ENCODE measurements at regions not wholly inside any gene's neighbourhood (a gene's known extent, or its start where the extent isn't known, plus 50 kb on each side); places are given as distances from the start of the nearest gene placed in this dataset.

- ChIA-PET POLR2A (no interaction called here), CTCF (no interaction called here)
- Histone ChIP-seq H3K27ac (ENCODE audit: low read depth, low read length) (no peak overlapping the region), H3K9me3 (ENCODE audit: control insufficient read depth in 2 of 3, low read length in 3 of 3) (no peaks in the 10 kb centered on the region), H3K27me3 (ENCODE audit: control insufficient read depth in 2 of 2, insufficient read depth in 2 of 2, low read length in 2 of 2) (no peaks in the 10 kb centered on the region), H3K4me3 (ENCODE audit: low read length) (no peak overlapping the region), H3K4me1 (ENCODE audit: control insufficient read depth in 2 of 2, insufficient read depth in 2 of 2, low read length in 2 of 2) (no peaks in the 10 kb centered on the region), H3K36me3 (ENCODE audit: control insufficient read depth in 2 of 3, insufficient read depth in 3 of 3, low read length in 3 of 3) (no peaks in the 10 kb centered on the region)
- Mint-ChIP-seq H3K9me3 (peaks cover 0 to 6% (median 0%) of the 10 kb centered on the region in 11 donors), H3K4me3 (no peak overlapping the region), H3K27ac (peak overlapping the region in 1 of 9 donors; percentile 21), H3K27me3 (peaks cover 0 to 3% (median 0%) of the 10 kb centered on the region in 5 donors), H3K36me3 (no peaks in the 10 kb centered on the region), H3K4me1 (no peaks in the 10 kb centered on the region)
- ATAC-seq = no peak
- no peak for DNase-seq
- intact Hi-C loops (cut with micrococcal nuclease) = no loop called here
Measured at GRCh38 chr1:168974611-168975010, 131.9 kb upstream of the ATP1B1 start.

- Histone ChIP-seq H3K36me3 (ENCODE audit: control insufficient read depth in 2 of 3, insufficient read depth in 3 of 3, low read length in 3 of 3) (no peaks in the 10 kb centered on the region), H3K27ac (ENCODE audit: low read depth, low read length) (no peak overlapping the region), H3K4me3 (ENCODE audit: low read length) (no peak overlapping the region), H3K4me1 (ENCODE audit: control insufficient read depth in 2 of 2, insufficient read depth in 2 of 2, low read length in 2 of 2) (no peaks in the 10 kb centered on the region), H3K9me3 (ENCODE audit: control insufficient read depth in 2 of 3, low read length in 3 of 3) (no peaks in the 10 kb centered on the region), H3K27me3 (ENCODE audit: control insufficient read depth in 2 of 2, insufficient read depth in 2 of 2, low read length in 2 of 2) (no peaks in the 10 kb centered on the region)
- H3K4me3 Mint-ChIP-seq = no peak overlapping the region
- no peaks in the 10 kb centered on the region for H3K27me3 Mint-ChIP-seq
- peaks cover 0 to 9% (median 0%) of the 10 kb centered on the region in 11 donors for H3K9me3 Mint-ChIP-seq
- CTCF ChIA-PET = no interaction called here
- POLR2A ChIA-PET = no interaction called here
- intact Hi-C loops (cut with micrococcal nuclease) = no loop called here
- peaks cover 0 to 2% (median 0%) of the 10 kb centered on the region in 7 donors for H3K4me1 Mint-ChIP-seq
- no peak overlapping the region for H3K27ac Mint-ChIP-seq
- H3K36me3 Mint-ChIP-seq = no peaks in the 10 kb centered on the region
- DNase-seq = no peak
- no peak for ATAC-seq
Measured at GRCh38 chr1:168976267-168976666, 130.2 kb upstream of the ATP1B1 start.

- intact Hi-C loops (cut with micrococcal nuclease) = no loop called here
- DNase-seq = no peak
- no peaks in the 10 kb centered on the region for H3K36me3 ChIP-seq (ENCODE audit: control insufficient read depth in 2 of 3, insufficient read depth in 3 of 3, low read length in 3 of 3)
Measured at GRCh38 chr1:168977618-168978017, 128.9 kb upstream of the ATP1B1 start.

GRCh38 chr1:168979276-168979675, 127.2 kb upstream of the ATP1B1 start:
- H3K27ac ChIP-seq (ENCODE audit: low read depth, low read length) = no peak overlapping the region
- H3K27me3 ChIP-seq (ENCODE audit: control insufficient read depth in 2 of 2, insufficient read depth in 2 of 2, low read length in 2 of 2) = no peaks in the 10 kb centered on the region
- Mint-ChIP-seq H3K4me3 (no peak overlapping the region), H3K27me3 (no peaks in the 10 kb centered on the region), H3K27ac (no peak overlapping the region), H3K4me1 (peaks cover 0 to 2% (median 0%) of the 10 kb centered on the region in 7 donors), H3K9me3 (peaks cover 0 to 9% (median 0%) of the 10 kb centered on the region in 11 donors), H3K36me3 (no peaks in the 10 kb centered on the region)
- H3K4me1 ChIP-seq (ENCODE audit: control insufficient read depth in 2 of 2, insufficient read depth in 2 of 2, low read length in 2 of 2) = no peaks in the 10 kb centered on the region
- no peak for DNase-seq
- H3K4me3 ChIP-seq (ENCODE audit: low read length) = no peak overlapping the region
- H3K9me3 ChIP-seq (ENCODE audit: control insufficient read depth in 2 of 3, low read length in 3 of 3) = no peaks in the 10 kb centered on the region
- no peak for ATAC-seq
- no peaks in the 10 kb centered on the region for H3K36me3 ChIP-seq (ENCODE audit: control insufficient read depth in 2 of 3, insufficient read depth in 3 of 3, low read length in 3 of 3)
- intact Hi-C loops (cut with micrococcal nuclease) = no loop called here
- CTCF ChIA-PET = interaction anchor here (0.6 kb wide), 1 partner anchor 42 kb away, joined by 5 read pairs; no protein-coding TSS in a partner anchor
- POLR2A ChIA-PET = interaction anchor here (0.6 kb wide), 1 partner anchor 104 kb away, joined by 3 read pairs; no protein-coding TSS in a partner anchor

More at GRCh38 chr1:168977618-168978017, 128.9 kb upstream of the ATP1B1 start:
- no peaks in the 10 kb centered on the region for H3K27me3 ChIP-seq (ENCODE audit: control insufficient read depth in 2 of 2, insufficient read depth in 2 of 2, low read length in 2 of 2)
- Mint-ChIP-seq H3K9me3 (peaks cover 0 to 9% (median 0%) of the 10 kb centered on the region in 11 donors), H3K4me1 (peaks cover 0 to 2% (median 0%) of the 10 kb centered on the region in 7 donors), H3K4me3 (no peak overlapping the region), H3K27me3 (no peaks in the 10 kb centered on the region), H3K36me3 (no peaks in the 10 kb centered on the region), H3K27ac (no peak overlapping the region)
- POLR2A ChIA-PET = no interaction called here
- no peak for ATAC-seq
- no peaks in the 10 kb centered on the region for H3K4me1 ChIP-seq (ENCODE audit: control insufficient read depth in 2 of 2, insufficient read depth in 2 of 2, low read length in 2 of 2)
- no peak overlapping the region for H3K4me3 ChIP-seq (ENCODE audit: low read length)
- H3K27ac ChIP-seq (ENCODE audit: low read depth, low read length) = no peak overlapping the region
- CTCF ChIA-PET = no interaction called here
- no peaks in the 10 kb centered on the region for H3K9me3 ChIP-seq (ENCODE audit: control insufficient read depth in 2 of 3, low read length in 3 of 3)

GRCh38 chr1:168980180-168980579, 126.3 kb upstream of the ATP1B1 start:
- CTCF ChIA-PET = no interaction called here
- Histone ChIP-seq H3K4me3 (ENCODE audit: low read length) (no peak overlapping the region), H3K9me3 (ENCODE audit: control insufficient read depth in 2 of 3, low read length in 3 of 3) (no peaks in the 10 kb centered on the region), H3K27me3 (ENCODE audit: control insufficient read depth in 2 of 2, insufficient read depth in 2 of 2, low read length in 2 of 2) (no peaks in the 10 kb centered on the region), H3K27ac (ENCODE audit: low read depth, low read length) (no peak overlapping the region), H3K4me1 (ENCODE audit: control insufficient read depth in 2 of 2, insufficient read depth in 2 of 2, low read length in 2 of 2) (no peaks in the 10 kb centered on the region), H3K36me3 (ENCODE audit: control insufficient read depth in 2 of 3, insufficient read depth in 3 of 3, low read length in 3 of 3) (no peaks in the 10 kb centered on the region)
- POLR2A ChIA-PET = no interaction called here
- Mint-ChIP-seq H3K4me3 (no peak overlapping the region), H3K4me1 (peaks cover 0 to 2% (median 0%) of the 10 kb centered on the region in 7 donors), H3K27ac (no peak overlapping the region), H3K27me3 (no peaks in the 10 kb centered on the region), H3K9me3 (peaks cover 0 to 9% (median 0%) of the 10 kb centered on the region in 11 donors), H3K36me3 (no peaks in the 10 kb centered on the region)
- intact Hi-C loops (cut with micrococcal nuclease) = no loop called here
- ATAC-seq (no peak), DNase-seq (no peak)

GRCh38 chr1:168980656-168981055, 125.8 kb upstream of the ATP1B1 start:
- no peak overlapping the region for H3K4me3 ChIP-seq (ENCODE audit: low read length)
- ChIA-PET CTCF (no interaction called here), POLR2A (no interaction called here)
- intact Hi-C loops (cut with micrococcal nuclease) = no loop called here
- no peaks in the 10 kb centered on the region for H3K36me3 ChIP-seq (ENCODE audit: control insufficient read depth in 2 of 3, insufficient read depth in 3 of 3, low read length in 3 of 3)
- Mint-ChIP-seq H3K27me3 (no peaks in the 10 kb centered on the region), H3K4me1 (peaks cover 0 to 2% (median 0%) of the 10 kb centered on the region in 7 donors), H3K27ac (no peak overlapping the region), H3K9me3 (peaks cover 0 to 9% (median 0%) of the 10 kb centered on the region in 11 donors), H3K4me3 (no peak overlapping the region), H3K36me3 (no peaks in the 10 kb centered on the region)
- no peak for DNase-seq
- no peak for ATAC-seq
- H3K27ac ChIP-seq (ENCODE audit: low read depth, low read length) = no peak overlapping the region
- no peaks in the 10 kb centered on the region for H3K4me1 ChIP-seq (ENCODE audit: control insufficient read depth in 2 of 2, insufficient read depth in 2 of 2, low read length in 2 of 2)
- H3K27me3 ChIP-seq (ENCODE audit: control insufficient read depth in 2 of 2, insufficient read depth in 2 of 2, low read length in 2 of 2) = no peaks in the 10 kb centered on the region
- no peaks in the 10 kb centered on the region for H3K9me3 ChIP-seq (ENCODE audit: control insufficient read depth in 2 of 3, low read length in 3 of 3)

GRCh38 chr1:168982778-168983177, 123.7 kb upstream of the ATP1B1 start:
- peaks cover 0 to 8% (median 0%) of the 10 kb centered on the region in 5 donors for H3K27me3 Mint-ChIP-seq
- ChIA-PET CTCF (no interaction called here), POLR2A (no interaction called here)

More at GRCh38 chr1:168982778-168983177, 123.7 kb upstream of the ATP1B1 start:
- Histone ChIP-seq H3K4me3 (ENCODE audit: low read length) (no peak overlapping the region), H3K4me1 (ENCODE audit: control insufficient read depth in 2 of 2, insufficient read depth in 2 of 2, low read length in 2 of 2) (no peaks in the 10 kb centered on the region), H3K27ac (ENCODE audit: low read depth, low read length) (no peak overlapping the region), H3K27me3 (ENCODE audit: control insufficient read depth in 2 of 2, insufficient read depth in 2 of 2, low read length in 2 of 2) (no peaks in the 10 kb centered on the region), H3K9me3 (ENCODE audit: control insufficient read depth in 2 of 3, low read length in 3 of 3) (no peaks in the 10 kb centered on the region), H3K36me3 (ENCODE audit: control insufficient read depth in 2 of 3, insufficient read depth in 3 of 3, low read length in 3 of 3) (no peaks in the 10 kb centered on the region)
- H3K4me3 Mint-ChIP-seq = no peak overlapping the region
- H3K9me3 Mint-ChIP-seq = peaks cover 0 to 9% (median 0%) of the 10 kb centered on the region in 11 donors
- DNase-seq (no peak), ATAC-seq (no peak)
- H3K27ac Mint-ChIP-seq = no peak overlapping the region
- H3K4me1 Mint-ChIP-seq = peaks cover 0 to 2% (median 0%) of the 10 kb centered on the region in 7 donors
- intact Hi-C loops (cut with micrococcal nuclease) = no loop called here
- H3K36me3 Mint-ChIP-seq = no peaks in the 10 kb centered on the region

Data from naive thymus-derived CD4-positive, alpha-beta T cell (primary cell).